ENCODE measurements at regions not wholly inside any gene's neighbourhood (a gene's known extent, or its start where the extent isn't known, plus 50 kb on each side); places are given as distances from the start of the nearest gene placed in this dataset.

- Histone ChIP-seq H3K9ac (ENCODE audit: insufficient read depth in 1 of 2, low read length in 2 of 2) (no peak overlapping the region), H3K27me3 (ENCODE audit: control insufficient read depth in 3 of 3, insufficient read depth in 3 of 3, low read length in 2 of 3) (peaks cover 10 to 59% (median 18%) of the 10 kb centered on the region in 3 donors), H3K9me3 (ENCODE audit: control insufficient read depth in 4 of 4, insufficient read depth in 3 of 4, low read length in 3 of 4) (peaks cover 0 to 3% (median 0%) of the 10 kb centered on the region in 4 donors), H3K36me3 (ENCODE audit: control insufficient read depth in 4 of 4, insufficient read depth in 4 of 4, low read length in 4 of 4) (no peaks in the 10 kb centered on the region), H3K4me1 (ENCODE audit: control insufficient read depth in 5 of 5, insufficient read depth in 5 of 5, low read length in 5 of 5) (peaks cover 0 to 6% (median 0%) of the 10 kb centered on the region in 5 donors), H3K4me3 (no peak overlapping the region), H3K27ac (ENCODE audit: low read depth in 1 of 2, low read length in 1 of 2) (no peak overlapping the region)
- WGBS, 2 donors = 42 to 87% methylated on average over 4 of the region's 4 CpGs
- TF ChIP-seq CTCF (IDR thresholded peaks at IDR 0.05; ENCODE audit: control extremely low read depth, extremely low read depth) = no peak
- no peak for DNase-seq
- no peak for ATAC-seq (ENCODE audit: insufficient read depth, low FRiP score)
Measured at GRCh38 chrX:16464369-16464768, 185.6 kb upstream of the S100G start.

- Histone ChIP-seq H3K4me1 (ENCODE audit: control insufficient read depth in 5 of 5, insufficient read depth in 5 of 5, low read length in 5 of 5) (peaks cover 0 to 6% (median 0%) of the 10 kb centered on the region in 5 donors), H3K9me3 (ENCODE audit: control insufficient read depth in 4 of 4, insufficient read depth in 3 of 4, low read length in 3 of 4) (peaks cover 0 to 5% (median 0%) of the 10 kb centered on the region in 4 donors), H3K36me3 (ENCODE audit: control insufficient read depth in 4 of 4, insufficient read depth in 4 of 4, low read length in 4 of 4) (no peaks in the 10 kb centered on the region), H3K9ac (ENCODE audit: insufficient read depth in 1 of 2, low read length in 2 of 2) (no peak overlapping the region), H3K4me3 (no peak overlapping the region), H3K27me3 (ENCODE audit: control insufficient read depth in 3 of 3, insufficient read depth in 3 of 3, low read length in 2 of 3) (peaks cover 10 to 59% (median 20%) of the 10 kb centered on the region in 3 donors), H3K27ac (ENCODE audit: low read depth in 1 of 2, low read length in 1 of 2) (no peak overlapping the region)
- no peak for DNase-seq
- ATAC-seq (ENCODE audit: insufficient read depth, low FRiP score) = no peak
- WGBS, 2 donors = 74 to 89% methylated on average over 5 of the region's 5 CpGs
- TF ChIP-seq CTCF (IDR thresholded peaks at IDR 0.05; ENCODE audit: control extremely low read depth, extremely low read depth) = no peak
Measured at GRCh38 chrX:16465081-16465876, 184.7 kb upstream of the S100G start.

- H3K4me1 ChIP-seq (ENCODE audit: control insufficient read depth in 5 of 5, insufficient read depth in 5 of 5, low read length in 5 of 5) = peaks cover 0 to 6% (median 0%) of the 10 kb centered on the region in 5 donors
- H3K4me3 ChIP-seq = no peak overlapping the region
- no peak for DNase-seq
- no peak overlapping the region for H3K9ac ChIP-seq (ENCODE audit: insufficient read depth in 1 of 2, low read length in 2 of 2)
- peaks cover 10 to 55% (median 21%) of the 10 kb centered on the region in 3 donors for H3K27me3 ChIP-seq (ENCODE audit: control insufficient read depth in 3 of 3, insufficient read depth in 3 of 3, low read length in 2 of 3)
- WGBS, 2 donors = 76 to 90% methylated on average over 7 of the region's 7 CpGs
- ATAC-seq (ENCODE audit: insufficient read depth, low FRiP score) = no peak
- no peaks in the 10 kb centered on the region for H3K36me3 ChIP-seq (ENCODE audit: control insufficient read depth in 4 of 4, insufficient read depth in 4 of 4, low read length in 4 of 4)
- peaks cover 0 to 5% (median 0%) of the 10 kb centered on the region in 4 donors for H3K9me3 ChIP-seq (ENCODE audit: control insufficient read depth in 4 of 4, insufficient read depth in 3 of 4, low read length in 3 of 4)
- no peak for TF ChIP-seq CTCF (IDR thresholded peaks at IDR 0.05; ENCODE audit: control extremely low read depth, extremely low read depth)
- no peak overlapping the region for H3K27ac ChIP-seq (ENCODE audit: low read depth in 1 of 2, low read length in 1 of 2)
Measured at GRCh38 chrX:16466640-16467432, 183.1 kb upstream of the S100G start.
